H1 (cell line): ENCODE measurements at regions not wholly inside any gene's neighbourhood (a gene's known extent, or its start where the extent isn't known, plus 50 kb on each side); places are given as distances from the start of the nearest gene placed in this dataset.

Source experiments
- CTCF ChIA-PET: fragments of 300-600 bp; sonication (Branson Sonifier 250); formaldehyde crosslinking; loops from one replicate; lab custom pipeline; 2021; ENCODE audit not compliant: partially characterized antibody; lab: Charles Lee
- POLR2A ChIA-PET: fragments of 300-600 bp; sonication (Branson Sonifier 250); formaldehyde crosslinking; loops from one replicate; lab custom pipeline; 2021; ENCODE audit warnings: inconsistent platforms; ENCODE audit not compliant: partially characterized antibody; lab: Charles Lee
- DNase-seq, 2 experiments: peaks; one replicate each; pipeline versions ENCODE4 v3.0.0 to v3.0.0-alpha.2; 2010 to 2022; ENCODE audit warnings: low spot score in 2 of 2, low read depth in 1 of 2, mixed read lengths in 1 of 2
- FAIRE-seq: peaks from 2 replicates; lab custom pipeline; 2011; peaks lifted over from hg19 to GRCh38; lab: Jason Lieb, UNC
- H2AFZ ChIP-seq: 2 replicates; pipeline ENCODE4 v1.8.1; 2012; ENCODE audit warnings: low read length, inconsistent platforms
- H2AK5ac ChIP-seq: 2 replicates; pipeline ENCODE4 v1.6.1; 2013; ENCODE audit warnings: low read depth, low read length
- H2BK120ac ChIP-seq: replicated peaks from 2 replicates; pipeline ENCODE3; 2013; ENCODE audit warnings: low read depth, low read length, inconsistent platforms
- H2BK12ac ChIP-seq: 2 replicates; pipeline ENCODE4 v1.6.1; 2013; ENCODE audit warnings: low read depth, low read length
- H2BK15ac ChIP-seq: 2 replicates; pipeline ENCODE4 v1.6.1; 2013; ENCODE audit warnings: low read length
- H2BK20ac ChIP-seq: 2 replicates; pipeline ENCODE4 v1.6.1; 2013; ENCODE audit warnings: low read length
- H2BK5ac ChIP-seq: 2 replicates; pipeline ENCODE4 v1.6.1; 2013; ENCODE audit warnings: low read depth, low read length
- H3K14ac ChIP-seq: 2 replicates; pipeline ENCODE4 v1.6.1; 2013; ENCODE audit warnings: inconsistent platforms; ENCODE audit not compliant: insufficient read length
- H3K18ac ChIP-seq: 2 replicates; pipeline ENCODE4 v1.6.1; 2013; ENCODE audit warnings: low read length; ENCODE audit errors: extremely low read depth
- H3K23ac ChIP-seq: 2 replicates; pipeline ENCODE4 v1.6.1; 2013; ENCODE audit warnings: inconsistent platforms; ENCODE audit not compliant: insufficient read length
- H3K23me2 ChIP-seq: 2 replicates; pipeline ENCODE4 v1.6.1; 2013; ENCODE audit warnings: low read depth, low read length
- H3K27ac ChIP-seq: 2 replicates; pipeline ENCODE4 v1.6.1; 2011; ENCODE audit warnings: low read depth, low read length, inconsistent platforms
- H3K27me3 ChIP-seq, 4 experiments: replicated peaks in 1 of 4; 1 replicate in 1 of 4; 2 replicates in 3 of 4; pipeline versions ENCODE4 v1.6.1 to v1.8.1; 2011 to 2013; ENCODE audit warnings: low read length in 3 of 4, mild to moderate bottlenecking in 3 of 4, inconsistent platforms in 2 of 4, mixed read lengths in 2 of 4, moderate library complexity in 1 of 4; ENCODE audit not compliant: control insufficient read depth in 3 of 4, insufficient read depth in 3 of 4; ENCODE audit errors: extremely low read depth in 1 of 4
- H3K36me3 ChIP-seq, 4 experiments: 2 replicates each; pipeline versions ENCODE4 v1.6.1 to v1.8.1; 2011 to 2013; ENCODE audit warnings: mild to moderate bottlenecking in 4 of 4, low read length in 3 of 4, moderate library complexity in 2 of 4, control low read depth in 1 of 4, inconsistent platforms in 1 of 4; ENCODE audit not compliant: insufficient read depth in 4 of 4, control insufficient read depth in 2 of 4
- H3K4ac ChIP-seq: replicated peaks from 2 replicates; pipeline ENCODE3; 2013; ENCODE audit warnings: low read length, low read depth, mixed read lengths, inconsistent platforms; ENCODE audit not compliant: insufficient read length
- H3K4me1 ChIP-seq, 4 experiments: replicated peaks in 1 of 4; 1 replicate in 1 of 4; 2 replicates in 3 of 4; pipeline versions ENCODE4 v1.6.1 to v1.8.1; 2011 to 2013; ENCODE audit warnings: low read length in 3 of 4, inconsistent platforms in 2 of 4, mixed read lengths in 1 of 4; ENCODE audit not compliant: insufficient read depth in 4 of 4, control insufficient read depth in 3 of 4
- H3K4me2 ChIP-seq, 2 experiments: 2 replicates each; pipeline versions ENCODE4 v1.6.1 to v1.8.1; 2011 to 2013; ENCODE audit warnings: low read depth in 2 of 2, low read length in 2 of 2, control low read depth in 1 of 2, inconsistent platforms in 1 of 2, mild to moderate bottlenecking in 1 of 2; ENCODE audit not compliant: insufficient read depth in 1 of 2
- H3K4me3 ChIP-seq, 4 experiments: fragments of 200-600, 300-600 bp in 1 of 4; sonication (generic), shearing (Covaris generic), sonication (Bioruptor Twin) in 1 of 4; 2 replicates each; pipeline versions ENCODE4 v1.5.1 to v1.8.1; 2011 to 2016; ENCODE audit warnings: low read length in 4 of 4, low read depth in 3 of 4, control low read depth in 2 of 4, inconsistent platforms in 2 of 4, mild to moderate bottlenecking in 2 of 4, mixed read lengths in 1 of 4, moderate library complexity in 1 of 4; ENCODE audit not compliant: insufficient read depth in 2 of 4; ENCODE audit errors: extremely low read depth in 1 of 4
- H3K56ac ChIP-seq: replicated peaks from 2 replicates; pipeline ENCODE3; 2013; ENCODE audit warnings: low read depth, mild to moderate bottlenecking, mixed read lengths, low read length, inconsistent platforms; ENCODE audit not compliant: insufficient read length
- H3K79me1 ChIP-seq: 2 replicates; pipeline ENCODE4 v1.6.1; 2013; ENCODE audit warnings: low read depth, low read length, control low read depth
- H3K79me2 ChIP-seq, 2 experiments: 2 replicates each; pipeline versions ENCODE4 v1.6.1 to v1.8.1; 2012 to 2013; ENCODE audit warnings: low read length in 2 of 2, mild to moderate bottlenecking in 2 of 2, inconsistent platforms in 1 of 2; ENCODE audit not compliant: insufficient read depth in 2 of 2, control insufficient read depth in 1 of 2
- H3K9ac ChIP-seq, 4 experiments: replicated peaks in 1 of 4; 1 replicate in 1 of 4; 2 replicates in 3 of 4; pipeline versions ENCODE4 v1.6.1 to v1.8.1; 2011 to 2013; ENCODE audit warnings: low read depth in 3 of 4, low read length in 3 of 4, control low read depth in 2 of 4, mild to moderate bottlenecking in 2 of 4, moderate library complexity in 2 of 4, inconsistent platforms in 1 of 4; ENCODE audit errors: extremely low read depth in 1 of 4
- H3K9me3 ChIP-seq, 2 experiments: 2 replicates each; pipeline versions ENCODE4 v1.6.1 to v1.8.1; 2012 to 2013; ENCODE audit warnings: mild to moderate bottlenecking in 2 of 2, moderate library complexity in 2 of 2, control low read depth in 1 of 2, inconsistent platforms in 1 of 2, low read depth in 1 of 2, low read length in 1 of 2, mixed read lengths in 1 of 2; ENCODE audit not compliant: insufficient read depth in 2 of 2
- H4K20me1 ChIP-seq, 2 experiments: replicated peaks in 1 of 2; 2 replicates each; pipeline versions ENCODE3 to v1.8.1; 2011 to 2013; ENCODE audit warnings: inconsistent platforms in 2 of 2, low read length in 2 of 2, mild to moderate bottlenecking in 1 of 2; ENCODE audit not compliant: insufficient read depth in 2 of 2, control insufficient read depth in 1 of 2
- H4K5ac ChIP-seq: 2 replicates; pipeline ENCODE4 v1.6.1; 2013; ENCODE audit warnings: low read length, low read depth, mixed read lengths, inconsistent platforms; ENCODE audit not compliant: insufficient read length
- H4K8ac ChIP-seq: 2 replicates; pipeline ENCODE4 v1.8.0; 2013; ENCODE audit warnings: mild to moderate bottlenecking, moderate library complexity, low read length, inconsistent platforms; ENCODE audit not compliant: insufficient read depth; ENCODE audit errors: extremely low read depth
- H4K91ac ChIP-seq: replicated peaks from 2 replicates; pipeline ENCODE3; 2013; ENCODE audit warnings: low read length, mixed read lengths, inconsistent platforms; ENCODE audit not compliant: insufficient read length
- ASH2L ChIP-seq: fragments of 200-600, 300-600 bp; sonication (generic); IDR thresholded peaks from one replicate; pipeline ENCODE4 v1.7.1; 2017; ENCODE audit warnings: low read length
- BACH1 ChIP-seq: IDR thresholded peaks from 2 replicates; pipeline ENCODE4 v1.6.1; 2012; ENCODE audit warnings: low read length, improper control_type of control experiment
- BCL11A ChIP-seq, 2 experiments: IDR thresholded peaks; one replicate each; pipeline ENCODE4 v1.6.1; 2011; ENCODE audit warnings: low read depth in 2 of 2, low read length in 2 of 2, mild to moderate bottlenecking in 2 of 2
- BRCA1 ChIP-seq: IDR thresholded peaks from 2 replicates; pipeline ENCODE4 v1.6.1; 2012; ENCODE audit warnings: low read depth, low read length, improper control_type of control experiment
- CHD1 ChIP-seq: IDR thresholded peaks from 2 replicates; pipeline ENCODE4 v1.6.1; 2012; ENCODE audit warnings: low read depth, low read length, improper control_type of control experiment
- CTBP2 ChIP-seq: IDR thresholded peaks from 2 replicates; pipeline ENCODE4 v1.7.0; 2011; ENCODE audit warnings: borderline replicate concordance, mild to moderate bottlenecking, moderate library complexity, mixed read lengths, low read length; ENCODE audit not compliant: insufficient read depth, insufficient read length
- EP300 ChIP-seq, 2 experiments: IDR thresholded peaks; 1 replicate in 1 of 2; 2 replicates in 1 of 2; pipeline ENCODE4 v1.6.1; 2011 to 2012; ENCODE audit warnings: low read depth in 2 of 2, low read length in 2 of 2, mild to moderate bottlenecking in 2 of 2, borderline replicate concordance in 1 of 2, inconsistent platforms in 1 of 2, moderate library complexity in 1 of 2
- NANOG ChIP-seq: IDR thresholded peaks from 2 replicates; pipeline ENCODE4 v1.6.1; 2011; ENCODE audit warnings: low read length, low read depth, mild to moderate bottlenecking, inconsistent platforms; ENCODE audit not compliant: insufficient read depth, poor library complexity, severe bottlenecking
- PHF8 ChIP-seq: fragments of 200-600 bp; sonication (generic); conservative IDR thresholded peaks from 2 replicates; pipeline ENCODE4 v1.7.1; 2012; ENCODE audit warnings: low read depth, mild to moderate bottlenecking, inconsistent platforms, low read length, moderate library complexity
- POLR2A ChIP-seq, 2 experiments: IDR thresholded peaks; 1 replicate in 1 of 2; 2 replicates in 1 of 2; pipeline ENCODE4 v1.6.1; 2011; ENCODE audit warnings: low read depth in 2 of 2, low read length in 2 of 2, mild to moderate bottlenecking in 2 of 2; ENCODE audit errors: control extremely low read depth in 1 of 2
- RAD21 ChIP-seq, 2 experiments: IDR thresholded peaks in 1 of 2; conservative IDR thresholded peaks in 1 of 2; 2 replicates each; pipeline ENCODE4 v1.6.1; 2011; ENCODE audit warnings: low read depth in 2 of 2, low read length in 2 of 2, improper control_type of control experiment in 1 of 2, inconsistent platforms in 1 of 2, mild to moderate bottlenecking in 1 of 2, moderate library complexity in 1 of 2
- SIN3A ChIP-seq, 2 experiments: IDR thresholded peaks in 1 of 2; conservative IDR thresholded peaks in 1 of 2; 2 replicates each; pipeline ENCODE4 v1.6.1; 2011 to 2012; ENCODE audit warnings: low read length in 2 of 2, improper control_type of control experiment in 1 of 2, low read depth in 1 of 2, mild to moderate bottlenecking in 1 of 2
- SIX5 ChIP-seq: IDR thresholded peaks from 2 replicates; pipeline ENCODE4 v1.6.1; 2011; ENCODE audit warnings: mild to moderate bottlenecking, low read depth, low read length
- SP2 ChIP-seq: IDR thresholded peaks from 2 replicates; pipeline ENCODE4 v1.6.1; 2012; ENCODE audit warnings: mild to moderate bottlenecking, low read length, inconsistent platforms
- WGBS, 2 experiments: shearing (Covaris generic) in 1 of 2; methylation state at CpG; one replicate each; pipeline versions ENCODE4 v1.1.6 to v1.1.7; 2013 to 2015; ENCODE audit warnings: low lambda C conversion rate in 2 of 2, mixed read lengths in 2 of 2, inconsistent platforms in 1 of 2, low coverage in 1 of 2, missing lambda C conversion rate in 1 of 2; ENCODE audit not compliant: insufficient replicate concordance in 2 of 2, insufficient coverage in 1 of 2, insufficient read length in 1 of 2; ENCODE audit errors: extremely low coverage in 1 of 2, missing lambda C conversion rate in 1 of 2; 5-methylcytosine and 5-hydroxymethylcytosine counted together

GRCh38 chr1:213560226-213560625 lies 427.5 kb upstream of the PROX1 start:
- Histone ChIP-seq H2BK120ac (no peak overlapping the region), H2BK15ac (no peak overlapping the region), H3K18ac (no peak overlapping the region), H4K91ac (no peak overlapping the region), H3K56ac (no peak overlapping the region), H2AFZ (no peak overlapping the region), H3K4ac (no peak overlapping the region), H3K9ac (no peak overlapping the region), H2BK5ac (no peak overlapping the region), H3K79me1 (no peaks in the 10 kb centered on the region), H2BK20ac (no peak overlapping the region), H3K23ac (no peak overlapping the region), H3K27me3 (no peaks in the 10 kb centered on the region), H3K79me2 (no peaks in the 10 kb centered on the region), H3K14ac (no peak overlapping the region), H3K9me3 (peaks cover 4 to 7% of the 10 kb centered on the region in 2 experiments; a peak in 3 of 4 replicates), H2BK12ac (no peak overlapping the region), H4K5ac (no peak overlapping the region), H3K4me2 (no peak overlapping the region), H3K4me3 (no peak overlapping the region), H3K36me3 (no peaks in the 10 kb centered on the region), H4K20me1 (no peaks in the 10 kb centered on the region), H3K27ac (no peak overlapping the region), H3K23me2 (no peaks in the 10 kb centered on the region), H4K8ac (no peak overlapping the region), H3K4me1 (no peaks in the 10 kb centered on the region), H2AK5ac (no peak overlapping the region)
- ChIA-PET CTCF (interaction anchor here (0.8 to 1.1 kb wide), 3 partner anchors 9 to 573 kb away, joined by 3 read pairs; no protein-coding TSS in a partner anchor), POLR2A (no interaction called here)
- DNase-seq (no peak), FAIRE-seq (no peak)
- WGBS, 2 experiments: 96% methylated on average over 3 of the region's 3 CpGs; no CpG with 5 or more reads in 1 of the 2 experiments
- no peak for TF ChIP-seq NANOG
- TF ChIP-seq PHF8: no peak
- no peak for TF ChIP-seq EP300 (IDR thresholded peaks at IDR 0.05; ENCODE audit: borderline replicate concordance in 1 of 2, low read depth in 2 of 2, low read length in 2 of 2)
- TF ChIP-seq SIX5: no peak
- no peak for TF ChIP-seq BRCA1
- TF ChIP-seq BACH1: no peak
- no peak for TF ChIP-seq RAD21 (IDR thresholded peaks at IDR 0.05 in 1 of 2, conservative IDR thresholded peaks at IDR 0.05 in 1 of 2; ENCODE audit: low read depth in 2 of 2, low read length in 2 of 2)
- no peak for TF ChIP-seq SP2
- no peak for TF ChIP-seq SIN3A (conservative IDR thresholded peaks at IDR 0.05 in 1 of 2, IDR thresholded peaks at IDR 0.05 in 1 of 2; ENCODE audit: low read depth in 1 of 2, low read length in 2 of 2)
- no peak for TF ChIP-seq CTBP2
- TF ChIP-seq ASH2L: no peak
- no peak for TF ChIP-seq BCL11A (IDR thresholded peaks at IDR 0.05; ENCODE audit: low read depth in 2 of 2, low read length in 2 of 2)
- TF ChIP-seq CHD1: no peak
- no peak for TF ChIP-seq POLR2A (IDR thresholded peaks at IDR 0.05; ENCODE audit: control extremely low read depth in 1 of 2, low read depth in 2 of 2, low read length in 2 of 2)
